ENCODE measurements at regions not wholly inside any gene's neighbourhood (a gene's known extent, or its start where the extent isn't known, plus 50 kb on each side); places are given as distances from the start of the nearest gene placed in this dataset.

DNA sequence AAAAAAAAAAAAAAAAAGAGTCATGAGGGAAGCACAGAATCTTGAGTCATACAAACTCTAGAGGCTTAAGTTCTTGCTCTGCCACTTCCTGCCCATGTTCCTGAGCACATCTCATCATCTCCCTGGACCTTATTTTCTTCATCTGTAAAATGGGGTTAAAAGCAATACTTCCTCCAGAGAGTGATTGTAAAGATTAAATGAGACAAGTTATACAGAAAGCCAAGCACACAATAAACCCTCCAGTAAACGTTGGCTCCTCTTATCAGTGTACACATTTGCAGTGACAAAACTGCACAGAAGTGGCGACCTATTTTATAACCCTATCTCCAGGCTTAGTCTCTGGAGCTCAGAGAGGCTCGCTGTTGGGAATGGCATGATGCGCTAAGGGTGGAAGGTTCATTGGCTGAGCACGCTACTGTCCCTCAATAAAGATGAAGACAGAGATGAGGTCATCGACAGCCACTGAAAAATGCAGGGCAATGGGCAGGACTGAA is 82.1 kb downstream of the RRAGC start:
- Histone ChIP-seq H3K4me1 (ENCODE audit: control insufficient read depth, low read length) (no peaks in the 10 kb centered on the region), H3F3A (ENCODE audit: control insufficient read depth, insufficient read depth) (no peaks in the 10 kb centered on the region), H3K36me3 (ENCODE audit: control insufficient read depth, low read length) (no peaks in the 10 kb centered on the region), H3K4me2 (ENCODE audit: low read length) (no peak overlapping the region), H3K27ac (ENCODE audit: low read depth, low read length) (no peak overlapping the region), H4K20me1 (ENCODE audit: control insufficient read depth, insufficient read depth, low read depth, low read length) (no peaks in the 10 kb centered on the region), H3K4me3 (ENCODE audit: low read length) (no peak overlapping the region), H3K9me2 (replicated peaks; ENCODE audit: control insufficient read depth, low read length) (no peaks in the 10 kb centered on the region), H3K79me2 (ENCODE audit: control insufficient read depth, low read length) (no peaks in the 10 kb centered on the region), H3K9me3 (ENCODE audit: control insufficient read depth, insufficient read depth, low read length) (no peaks in the 10 kb centered on the region), H3K27me3 (ENCODE audit: control insufficient read depth, low read length) (0 out of 2 replicates have a peak, but pooled peaks cover 3% of the 10 kb centered on the region)
- TF ChIP-seq, protein P1, sequence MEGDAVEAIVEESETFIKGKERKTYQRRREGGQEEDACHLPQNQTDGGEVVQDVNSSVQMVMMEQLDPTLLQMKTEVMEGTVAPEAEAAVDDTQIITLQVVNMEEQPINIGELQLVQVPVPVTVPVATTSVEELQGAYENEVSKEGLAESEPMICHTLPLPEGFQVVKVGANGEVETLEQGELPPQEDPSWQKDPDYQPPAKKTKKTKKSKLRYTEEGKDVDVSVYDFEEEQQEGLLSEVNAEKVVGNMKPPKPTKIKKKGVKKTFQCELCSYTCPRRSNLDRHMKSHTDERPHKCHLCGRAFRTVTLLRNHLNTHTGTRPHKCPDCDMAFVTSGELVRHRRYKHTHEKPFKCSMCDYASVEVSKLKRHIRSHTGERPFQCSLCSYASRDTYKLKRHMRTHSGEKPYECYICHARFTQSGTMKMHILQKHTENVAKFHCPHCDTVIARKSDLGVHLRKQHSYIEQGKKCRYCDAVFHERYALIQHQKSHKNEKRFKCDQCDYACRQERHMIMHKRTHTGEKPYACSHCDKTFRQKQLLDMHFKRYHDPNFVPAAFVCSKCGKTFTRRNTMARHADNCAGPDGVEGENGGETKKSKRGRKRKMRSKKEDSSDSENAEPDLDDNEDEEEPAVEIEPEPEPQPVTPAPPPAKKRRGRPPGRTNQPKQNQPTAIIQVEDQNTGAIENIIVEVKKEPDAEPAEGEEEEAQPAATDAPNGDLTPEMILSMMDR (IDR thresholded peaks at IDR 0.05; ENCODE audit: low read depth, low read length, poor library complexity, severe bottlenecking) = no peak
- TF ChIP-seq EZH2phosphoT487 (IDR thresholded peaks at IDR 0.05; ENCODE audit: borderline replicate concordance, low read length) = no peak

DNA sequence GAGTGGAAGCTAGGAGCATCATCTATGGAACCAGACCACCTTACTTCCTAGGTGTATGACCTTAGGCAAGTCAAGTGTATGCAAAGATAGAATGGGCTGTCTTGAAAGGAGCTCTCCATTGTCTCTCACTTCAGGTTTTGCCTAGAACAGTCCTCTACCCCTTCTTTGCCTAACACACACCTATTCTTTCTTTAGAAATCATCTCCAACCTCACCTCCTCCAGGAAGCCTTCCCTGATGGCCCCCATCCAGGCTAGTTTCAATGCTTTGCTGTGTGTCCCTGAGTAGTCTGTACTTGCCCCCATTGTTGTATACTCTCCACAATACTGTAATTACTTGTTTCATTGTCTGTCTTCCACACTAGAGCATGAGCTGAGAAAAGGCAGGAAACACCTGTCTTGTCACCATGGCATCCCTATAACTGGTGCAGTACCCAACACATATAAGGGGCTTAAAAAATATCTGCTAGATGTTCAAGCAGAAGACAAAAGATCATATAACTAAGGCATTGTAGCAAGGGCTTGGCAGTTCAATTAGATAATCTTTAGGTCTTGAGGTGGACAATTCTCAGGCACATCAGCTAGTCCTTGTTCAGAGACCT is 83.0 kb downstream of the RRAGC start:
- H3K36me3 ChIP-seq (ENCODE audit: control insufficient read depth, low read length) = no peaks in the 10 kb centered on the region

DNA sequence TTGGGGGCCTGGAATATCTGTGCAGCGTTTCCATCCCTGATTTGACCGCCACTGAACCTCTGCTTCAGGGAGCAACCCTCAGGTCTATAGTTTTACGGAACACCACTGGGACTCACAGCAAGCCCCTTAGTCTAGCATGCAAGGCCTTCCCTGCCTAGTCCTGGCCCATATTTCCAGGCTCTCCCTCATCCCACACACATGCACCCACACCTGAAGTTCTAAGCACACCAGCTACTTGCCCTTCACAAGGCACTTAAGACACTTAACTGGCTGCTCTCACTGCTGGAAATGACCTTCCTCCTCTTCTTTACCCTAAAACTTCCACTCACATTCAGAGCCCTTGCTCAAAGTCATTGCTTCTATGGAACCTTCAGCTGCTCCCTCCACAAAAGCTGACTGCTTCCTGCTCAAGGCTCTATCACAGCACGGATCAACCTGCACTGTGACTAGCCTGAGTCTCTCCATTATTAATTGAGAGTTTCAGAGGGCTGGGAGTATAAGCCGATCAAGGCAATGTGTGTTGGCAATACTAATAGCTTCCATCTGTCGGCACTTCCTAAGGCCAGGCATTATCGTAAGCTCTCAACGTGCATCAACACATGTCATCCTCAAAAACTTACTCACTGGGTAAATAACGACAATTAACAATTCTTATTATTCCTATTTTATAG is 84.3 kb downstream of the RRAGC start:
- H3K4me3 ChIP-seq (ENCODE audit: low read length) = no peak overlapping the region
- TF ChIP-seq, protein P1 (IDR thresholded peaks at IDR 0.05; ENCODE audit: low read depth, low read length, poor library complexity, severe bottlenecking) = no peak
- TF ChIP-seq EZH2phosphoT487 (IDR thresholded peaks at IDR 0.05; ENCODE audit: borderline replicate concordance, low read length) = no peak
- H3K4me1 ChIP-seq (ENCODE audit: control insufficient read depth, low read length) = no peaks in the 10 kb centered on the region
- H3K9me3 ChIP-seq (ENCODE audit: control insufficient read depth, insufficient read depth, low read length) = no peaks in the 10 kb centered on the region
- 0 out of 2 replicates have a peak, but pooled peaks cover 5% of the 10 kb centered on the region for H3K27me3 ChIP-seq (ENCODE audit: control insufficient read depth, low read length)
- H3K79me2 ChIP-seq (ENCODE audit: control insufficient read depth, low read length) = no peaks in the 10 kb centered on the region
- no peaks in the 10 kb centered on the region for H3K36me3 ChIP-seq (ENCODE audit: control insufficient read depth, low read length)
- no peaks in the 10 kb centered on the region for H3F3A ChIP-seq (ENCODE audit: control insufficient read depth, insufficient read depth)
- no peaks in the 10 kb centered on the region for H4K20me1 ChIP-seq (ENCODE audit: control insufficient read depth, insufficient read depth, low read depth, low read length)
- H3K27ac ChIP-seq (ENCODE audit: low read depth, low read length) = no peak overlapping the region
- H3K9me2 ChIP-seq (replicated peaks; ENCODE audit: control insufficient read depth, low read length) = no peaks in the 10 kb centered on the region
- no peak overlapping the region for H3K4me2 ChIP-seq (ENCODE audit: low read length)

More for the DNA sequence above, 83.0 kb downstream of the RRAGC start:
- no peak overlapping the region for H3K4me3 ChIP-seq (ENCODE audit: low read length)
- H3K27me3 ChIP-seq (ENCODE audit: control insufficient read depth, low read length) = 0 out of 2 replicates have a peak, but pooled peaks cover 5% of the 10 kb centered on the region
- no peak overlapping the region for H3K27ac ChIP-seq (ENCODE audit: low read depth, low read length)
- no peaks in the 10 kb centered on the region for H3K79me2 ChIP-seq (ENCODE audit: control insufficient read depth, low read length)
- no peaks in the 10 kb centered on the region for H4K20me1 ChIP-seq (ENCODE audit: control insufficient read depth, insufficient read depth, low read depth, low read length)
- no peaks in the 10 kb centered on the region for H3K9me3 ChIP-seq (ENCODE audit: control insufficient read depth, insufficient read depth, low read length)
- no peaks in the 10 kb centered on the region for H3K9me2 ChIP-seq (replicated peaks; ENCODE audit: control insufficient read depth, low read length)
- TF ChIP-seq EZH2phosphoT487 (IDR thresholded peaks at IDR 0.05; ENCODE audit: borderline replicate concordance, low read length) = no peak
- TF ChIP-seq, protein P1 (IDR thresholded peaks at IDR 0.05; ENCODE audit: low read depth, low read length, poor library complexity, severe bottlenecking) = no peak
- H3K4me2 ChIP-seq (ENCODE audit: low read length) = no peak overlapping the region
- no peaks in the 10 kb centered on the region for H3K4me1 ChIP-seq (ENCODE audit: control insufficient read depth, low read length)
- H3F3A ChIP-seq (ENCODE audit: control insufficient read depth, insufficient read depth) = no peaks in the 10 kb centered on the region

All from DOHH2 (cell line).